Cerebellar cortex (tissue), 1 donor: ENCODE measurements at regions not wholly inside any gene's neighbourhood (a gene's known extent, or its start where the extent isn't known, plus 50 kb on each side); places are given as distances from the start of the nearest gene placed in this dataset.

ENCODE experiments used
- DNase-seq: peaks from one replicate; pipeline ENCODE4 v3.0.0-alpha.2; 2015; ENCODE audit warnings: low spot score

GRCh38 chr3:132237652-132238032 lies 79.6 kb upstream of the ACP3 start:
- no peak for DNase-seq

- no peak for DNase-seq
Observed at GRCh38 chr3:132239587-132239986, 77.6 kb upstream of the ACP3 start.

DNA sequence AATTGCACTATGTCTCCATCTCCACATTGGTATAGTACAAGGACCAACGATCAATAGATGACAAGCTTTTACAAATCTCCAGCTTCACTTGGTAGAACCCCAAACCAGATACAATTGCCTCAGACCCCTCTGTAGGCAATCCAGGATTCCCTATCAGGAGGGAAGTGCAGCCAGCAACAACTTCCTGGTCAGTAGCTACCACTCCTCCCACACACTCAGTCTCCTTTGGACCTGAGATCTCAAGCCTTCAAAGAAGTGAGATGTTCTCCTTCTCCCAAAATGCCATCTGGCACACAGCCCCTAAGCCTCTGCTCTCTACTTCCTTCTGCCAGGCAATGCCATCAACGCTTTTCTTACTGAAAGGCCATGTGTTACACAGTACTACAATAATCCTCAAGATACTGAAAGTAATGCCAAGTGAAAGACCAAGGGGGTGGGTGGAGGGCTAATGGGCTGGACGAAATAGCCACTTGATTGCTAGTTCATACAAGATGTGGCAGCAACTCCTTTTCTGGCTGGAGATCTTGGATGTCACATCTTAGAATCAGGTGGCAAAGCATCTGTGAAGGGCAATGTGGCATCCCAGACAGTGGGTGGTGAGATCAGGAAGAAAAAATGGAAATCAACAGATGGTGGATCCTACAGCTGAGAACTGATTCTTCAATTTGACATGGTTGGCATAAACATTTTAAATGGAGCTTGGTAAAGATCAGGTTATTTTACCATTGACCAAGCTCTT lies 75.3 kb upstream of the ACP3 start:
- no peak for DNase-seq

DNA sequence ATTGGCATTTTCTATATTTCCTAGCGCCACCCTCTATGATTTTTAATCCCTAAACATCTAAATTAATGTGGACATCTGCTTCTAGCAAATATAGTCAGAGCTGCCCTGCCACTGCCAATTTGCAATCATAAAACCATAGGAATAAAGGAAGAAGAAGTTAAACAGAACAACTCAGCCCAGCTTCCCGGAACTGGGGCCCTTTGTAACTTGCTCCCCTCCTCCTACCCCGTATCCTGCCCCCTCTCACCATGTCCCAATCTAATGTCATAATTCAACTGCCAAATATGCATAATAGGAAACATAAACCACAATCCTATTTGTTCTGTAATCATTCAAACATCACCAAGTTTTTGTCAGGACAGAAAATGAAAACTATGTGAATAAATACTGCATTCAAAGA lies 74.4 kb upstream of the ACP3 start:
- DNase-seq: no peak

- DNase-seq: no peak
Observed at GRCh38 chr3:132245552-132246142, 71.6 kb upstream of the ACP3 start.

DNA sequence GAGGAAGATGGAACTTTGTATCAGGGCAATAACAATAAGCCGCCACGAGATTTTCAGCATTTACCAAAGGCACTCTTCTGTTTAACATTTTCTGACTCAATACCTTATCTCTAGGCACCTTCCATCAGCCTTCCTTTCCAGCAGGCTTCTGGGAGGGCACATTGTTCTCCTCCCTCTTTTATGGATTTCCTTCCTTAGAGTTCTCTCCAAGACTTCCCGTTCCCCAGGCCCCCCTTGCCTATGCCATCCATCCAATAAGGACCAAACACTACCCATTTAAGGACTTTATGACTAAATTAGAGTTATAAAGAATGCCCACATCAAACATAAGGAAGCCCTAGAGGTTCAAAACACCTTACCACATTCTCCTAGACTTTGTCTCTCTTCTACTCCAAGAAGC lies 71.0 kb upstream of the ACP3 start:
- DNase-seq: no peak

GRCh38 chr3:132247211-132247610 lies 70.0 kb upstream of the ACP3 start:
- no peak for DNase-seq

- no peak for DNase-seq
Observed at GRCh38 chr3:132248490-132248889, 68.7 kb upstream of the ACP3 start.

DNA sequence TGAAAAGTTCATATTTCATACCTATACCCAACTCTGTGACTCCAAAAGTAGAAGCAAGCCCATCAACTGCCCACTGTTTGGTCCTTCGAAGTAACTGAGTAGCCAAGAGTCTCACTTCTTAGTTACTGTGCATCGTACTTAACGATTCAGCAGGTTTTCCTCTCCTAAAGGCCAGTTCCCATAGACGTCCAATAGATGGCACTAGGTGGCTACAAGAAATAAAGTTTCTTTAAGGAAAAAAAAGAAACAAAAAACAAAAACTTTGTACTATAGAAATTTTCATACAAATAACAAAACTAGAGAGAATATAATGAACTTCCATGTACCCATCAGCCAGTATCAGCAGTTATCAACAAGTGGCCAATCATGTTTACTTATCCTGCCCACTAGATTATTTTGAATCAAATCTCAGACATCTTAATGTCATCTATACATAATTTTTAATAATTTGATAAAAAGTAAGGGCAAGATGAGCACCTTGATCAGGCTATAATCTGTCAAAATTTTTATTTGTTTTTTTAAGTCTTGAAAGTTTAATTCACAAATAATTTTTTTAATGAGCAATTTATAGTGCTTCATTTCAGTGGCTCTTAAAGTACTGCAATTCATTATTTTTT lies 63.8 kb upstream of the ACP3 start:
- DNase-seq: peak; percentile 47

DNA sequence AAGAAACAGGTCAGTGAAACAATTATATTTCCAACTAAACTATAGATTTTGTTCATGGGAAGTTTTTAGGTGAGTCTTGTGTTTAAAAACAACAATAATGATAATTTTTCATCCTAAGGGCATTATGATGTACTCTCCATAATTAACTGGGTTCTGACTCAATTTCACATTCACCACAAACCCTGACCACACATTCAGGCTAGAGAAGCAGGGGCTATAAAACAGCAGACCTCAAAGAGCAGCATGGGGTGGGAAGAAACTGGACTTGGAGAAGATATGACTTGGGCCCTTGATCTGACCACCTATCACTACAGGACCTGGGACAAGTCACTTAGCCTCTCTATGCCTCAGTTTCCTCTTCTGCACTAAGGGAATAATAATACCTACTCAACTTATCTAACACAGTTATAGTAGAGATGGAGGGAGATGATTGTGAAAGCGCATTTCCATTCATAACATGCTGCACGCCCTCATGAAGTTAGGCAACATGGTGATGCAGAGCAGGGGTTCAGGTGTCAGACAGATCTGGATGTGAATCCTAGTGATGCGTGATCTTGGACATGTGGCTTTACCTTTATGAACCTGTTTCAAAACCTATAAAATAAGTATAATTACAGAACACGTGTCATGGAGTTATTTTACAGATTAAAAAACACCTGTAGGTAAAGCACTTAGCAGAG lies 63.0 kb upstream of the ACP3 start:
- DNase-seq: no peak

- no peak for DNase-seq
Observed at GRCh38 chr3:132255041-132255745, 62.0 kb upstream of the ACP3 start.

- peak; percentile 25 for DNase-seq
Observed at GRCh38 chr3:132256989-132257388, 60.2 kb upstream of the ACP3 start.

DNA sequence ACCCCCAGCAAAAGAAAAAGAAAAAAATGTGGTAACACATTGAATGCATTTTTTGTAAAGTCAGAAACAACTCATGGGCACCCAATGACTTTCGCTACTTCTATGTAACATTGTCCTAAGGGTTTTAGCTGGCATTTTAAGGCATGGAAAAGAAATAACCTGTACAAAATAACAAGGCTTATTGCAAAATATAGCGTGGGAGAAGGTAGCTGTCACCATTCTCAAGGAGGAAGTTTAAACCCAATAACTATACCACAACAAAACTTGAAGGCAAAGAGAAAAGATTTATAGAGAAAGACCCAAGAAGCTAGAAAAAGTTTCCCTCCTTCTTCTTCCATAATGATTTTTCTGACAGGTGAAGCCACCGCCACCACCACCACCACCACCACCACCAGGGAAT lies 55.7 kb upstream of the ACP3 start:
- DNase-seq: no peak

GRCh38 chr3:132262305-132262704 lies 54.9 kb upstream of the ACP3 start:
- no peak for DNase-seq

- no peak for DNase-seq
Observed at GRCh38 chr3:132262956-132263355, 54.3 kb upstream of the ACP3 start.

- DNase-seq: no peak
Observed at GRCh38 chr3:132265028-132265427, 52.2 kb upstream of the ACP3 start.

GRCh38 chr3:132265488-132265887 lies 51.7 kb upstream of the ACP3 start:
- DNase-seq: no peak

- DNase-seq: no peak
Observed at GRCh38 chr3:132267391-132267993, 49.7 kb upstream of the ACP3 start.
